Heart left ventricle (tissue), 13 donors: ENCODE measurements at regions not wholly inside any gene's neighbourhood (a gene's known extent, or its start where the extent isn't known, plus 50 kb on each side); places are given as distances from the start of the nearest gene placed in this dataset.

Experiments
- CTCF ChIP-seq, 12 donors: fragments of 200-600 bp; sonication (generic) in 4 of 12; IDR thresholded peaks; one replicate each; pipeline versions ENCODE4 v1.5.0 to v1.8.0; 2018 to 2022; ENCODE audit warnings: antibody characterized with exemption in 12 of 12, mild to moderate bottlenecking in 5 of 12
- POLR2A ChIP-seq, 2 donors: fragments of 450-650 bp; IDR thresholded peaks; one replicate each; pipeline ENCODE4 v1.6.1; 2017; ENCODE audit warnings: antibody characterized with exemption in 2 of 2, mild to moderate bottlenecking in 2 of 2, moderate library complexity in 2 of 2
- donor health status: ischemic (EF 13 %, LVEDD 7.1; RV severe dilation, severe dysfunction).
- donor health status: DM: no; HTN: yes; CAD: no.
- donor health status: DM: no; HTN: no; CAD: no.
- donor health status: ischemic (EF 25% LVEDD 6.9; RV normal size, moderate dysfunction).
- donor health status: ischemic (EF 25% LVEDD 5.7; RV mildly dilated, moderate dysfunction).
- donor health status: ischemic (EF 35%, LVEDD 5.7; RV mildly dilated, moderate dysfunction).
- donor health status: nonischemic (EF 11% LVEDD 7.7; RV severe dilation, severe dysfunction).
- donor health status: DM: yes; HTN: yes; CAD: no.
- donor health status: PGD.
- donor health status: ischemic (EF 29% LVEDD 5.4; RV normal size, mild dysfunction).
- donor health status: nonischemic (EF 23%, LVEDD 6.1; RV moderate dilation, normal function).

- no peak for TF ChIP-seq CTCF (IDR thresholded peaks at IDR 0.05)
- TF ChIP-seq POLR2A (IDR thresholded peaks at IDR 0.05) = no peak
Observed at GRCh38 chr1:222081859-222082258, 340.0 kb upstream of the DUSP10 start.
